ENCODE measurements at regions not wholly inside any gene's neighbourhood (a gene's known extent, or its start where the extent isn't known, plus 50 kb on each side); places are given as distances from the start of the nearest gene placed in this dataset.

DNA sequence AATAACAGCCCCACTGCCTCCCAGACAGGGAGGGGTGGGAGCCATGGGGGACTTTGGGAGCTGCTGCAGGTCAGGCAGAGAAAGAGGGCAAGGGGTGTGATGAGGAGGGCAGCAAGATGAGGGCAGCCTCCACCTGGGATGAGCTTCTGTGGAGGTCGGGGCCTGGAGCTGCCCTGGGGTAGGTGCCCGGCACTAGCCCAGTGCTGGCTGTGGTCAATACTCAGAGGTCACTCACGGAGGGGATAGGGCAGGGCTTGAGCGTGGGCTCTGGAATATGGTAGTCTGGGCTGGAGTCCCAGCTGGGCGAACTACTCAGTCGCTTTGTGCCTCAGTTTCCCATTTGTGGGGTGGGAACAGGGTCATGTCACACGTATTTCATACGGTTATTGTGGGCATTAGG is 169.0 kb downstream of the IRF8 start:
- TF ChIP-seq, protein P1, sequence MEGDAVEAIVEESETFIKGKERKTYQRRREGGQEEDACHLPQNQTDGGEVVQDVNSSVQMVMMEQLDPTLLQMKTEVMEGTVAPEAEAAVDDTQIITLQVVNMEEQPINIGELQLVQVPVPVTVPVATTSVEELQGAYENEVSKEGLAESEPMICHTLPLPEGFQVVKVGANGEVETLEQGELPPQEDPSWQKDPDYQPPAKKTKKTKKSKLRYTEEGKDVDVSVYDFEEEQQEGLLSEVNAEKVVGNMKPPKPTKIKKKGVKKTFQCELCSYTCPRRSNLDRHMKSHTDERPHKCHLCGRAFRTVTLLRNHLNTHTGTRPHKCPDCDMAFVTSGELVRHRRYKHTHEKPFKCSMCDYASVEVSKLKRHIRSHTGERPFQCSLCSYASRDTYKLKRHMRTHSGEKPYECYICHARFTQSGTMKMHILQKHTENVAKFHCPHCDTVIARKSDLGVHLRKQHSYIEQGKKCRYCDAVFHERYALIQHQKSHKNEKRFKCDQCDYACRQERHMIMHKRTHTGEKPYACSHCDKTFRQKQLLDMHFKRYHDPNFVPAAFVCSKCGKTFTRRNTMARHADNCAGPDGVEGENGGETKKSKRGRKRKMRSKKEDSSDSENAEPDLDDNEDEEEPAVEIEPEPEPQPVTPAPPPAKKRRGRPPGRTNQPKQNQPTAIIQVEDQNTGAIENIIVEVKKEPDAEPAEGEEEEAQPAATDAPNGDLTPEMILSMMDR (IDR thresholded peaks at IDR 0.05; ENCODE audit: insufficient read depth, missing control alignments), result no peak
- FAIRE-seq, result no peak
- DNase-seq (ENCODE audit: insufficient read length, low spot score), result no peak

DNA sequence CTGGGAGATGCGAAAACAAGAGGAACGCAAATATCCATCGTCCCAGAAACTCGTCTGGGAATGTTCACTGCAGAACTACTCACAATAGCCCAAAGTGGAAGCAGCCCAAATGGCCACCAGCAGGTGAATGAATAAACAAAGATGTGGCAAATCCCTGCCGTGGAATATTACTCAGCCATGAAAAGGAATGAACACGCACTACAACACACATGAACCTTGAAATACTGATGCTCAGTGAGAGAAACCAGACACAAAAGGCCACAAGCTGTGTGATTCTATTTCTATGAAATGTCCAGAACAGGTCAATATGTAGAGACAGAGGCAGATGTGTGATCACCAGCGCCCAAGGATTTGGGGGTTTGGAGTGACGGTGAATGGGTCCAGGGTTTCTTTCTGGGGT is 169.8 kb downstream of the IRF8 start:
- FAIRE-seq, result no peak
- TF ChIP-seq, protein P1 (IDR thresholded peaks at IDR 0.05; ENCODE audit: insufficient read depth, missing control alignments), result no peak
- DNase-seq (ENCODE audit: insufficient read length, low spot score), result no peak

DNA sequence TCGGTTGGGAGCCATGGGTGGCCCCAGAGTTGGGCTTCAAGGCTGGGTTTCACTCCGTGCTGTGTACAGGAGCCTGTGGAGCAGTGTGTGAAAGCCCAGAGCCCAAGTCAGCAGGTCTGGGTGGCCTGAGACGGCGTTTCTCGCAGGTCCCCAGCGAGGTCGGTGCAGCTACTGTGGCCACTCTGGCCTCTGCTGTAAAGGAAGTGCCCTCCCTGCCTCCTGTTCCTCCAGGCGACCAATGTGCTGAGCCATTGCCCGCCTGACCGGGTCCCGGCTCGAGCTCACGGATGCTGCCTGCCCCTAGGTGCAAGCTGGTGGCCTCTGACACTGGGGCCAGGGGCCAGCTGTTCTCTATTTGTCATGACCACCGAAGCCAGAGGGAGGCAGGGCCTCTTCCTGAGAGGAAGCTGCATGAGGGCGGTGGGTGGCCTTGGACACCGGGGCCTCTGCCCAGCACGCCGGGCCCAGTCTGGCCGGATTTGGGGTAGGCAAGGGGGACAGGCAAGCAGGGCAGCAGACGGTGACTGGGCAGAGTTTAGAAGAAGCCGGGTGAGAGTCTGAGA is 170.9 kb downstream of the IRF8 start:
- TF ChIP-seq, protein P1 (IDR thresholded peaks at IDR 0.05; ENCODE audit: insufficient read depth, missing control alignments), result no peak
- no peak for DNase-seq (ENCODE audit: insufficient read length, low spot score)
- FAIRE-seq, result no peak

DNA sequence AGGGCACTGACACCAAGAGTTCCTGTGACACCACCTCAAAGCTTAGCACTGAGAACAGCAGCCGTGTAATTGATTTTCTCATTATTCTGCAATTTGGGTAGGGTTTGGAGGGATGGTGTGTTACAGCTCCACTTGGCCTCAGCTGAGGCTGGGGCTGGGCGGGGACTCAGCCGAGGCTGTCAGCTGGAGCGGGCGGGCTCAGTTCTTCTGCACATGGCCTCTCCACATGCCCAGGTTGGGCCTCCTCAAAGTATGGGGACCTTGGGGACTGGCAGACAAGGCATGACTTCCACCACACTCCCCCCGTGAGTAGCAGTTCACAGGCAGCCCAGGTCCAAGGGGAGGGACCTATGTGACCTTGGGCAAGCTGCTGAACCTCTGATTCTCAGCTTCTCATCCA is 171.5 kb downstream of the IRF8 start:
- no peak for DNase-seq (ENCODE audit: insufficient read length, low spot score)
- FAIRE-seq, result no peak

DNA sequence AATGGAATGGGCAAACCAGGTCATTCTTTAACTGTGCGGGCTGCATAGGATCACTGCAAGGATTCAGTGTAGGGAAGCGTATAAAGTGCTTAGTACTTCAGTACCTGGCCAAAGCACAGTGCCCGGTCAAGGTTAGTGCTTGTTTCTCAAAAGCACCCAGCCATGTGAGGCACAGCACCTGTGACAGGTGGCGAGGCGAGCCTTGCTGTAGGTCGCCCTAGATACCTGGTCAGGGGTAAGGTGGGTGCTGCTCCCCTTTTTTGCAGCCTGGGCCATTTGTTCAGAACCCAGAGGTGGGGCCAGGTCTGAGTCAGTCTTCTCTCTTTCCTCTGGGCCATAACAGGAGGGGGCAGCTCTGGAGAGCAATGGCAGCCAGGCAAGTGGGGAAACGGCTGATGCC is 172.0 kb downstream of the IRF8 start:
- TF ChIP-seq, protein P1 (IDR thresholded peaks at IDR 0.05; ENCODE audit: insufficient read depth, missing control alignments), result no peak
- FAIRE-seq (no peak), DNase-seq (ENCODE audit: insufficient read length, low spot score) (no peak)

More for the DNA sequence above, 171.5 kb downstream of the IRF8 start:
- TF ChIP-seq, protein P1 (IDR thresholded peaks at IDR 0.05; ENCODE audit: insufficient read depth, missing control alignments), result no peak

DNA sequence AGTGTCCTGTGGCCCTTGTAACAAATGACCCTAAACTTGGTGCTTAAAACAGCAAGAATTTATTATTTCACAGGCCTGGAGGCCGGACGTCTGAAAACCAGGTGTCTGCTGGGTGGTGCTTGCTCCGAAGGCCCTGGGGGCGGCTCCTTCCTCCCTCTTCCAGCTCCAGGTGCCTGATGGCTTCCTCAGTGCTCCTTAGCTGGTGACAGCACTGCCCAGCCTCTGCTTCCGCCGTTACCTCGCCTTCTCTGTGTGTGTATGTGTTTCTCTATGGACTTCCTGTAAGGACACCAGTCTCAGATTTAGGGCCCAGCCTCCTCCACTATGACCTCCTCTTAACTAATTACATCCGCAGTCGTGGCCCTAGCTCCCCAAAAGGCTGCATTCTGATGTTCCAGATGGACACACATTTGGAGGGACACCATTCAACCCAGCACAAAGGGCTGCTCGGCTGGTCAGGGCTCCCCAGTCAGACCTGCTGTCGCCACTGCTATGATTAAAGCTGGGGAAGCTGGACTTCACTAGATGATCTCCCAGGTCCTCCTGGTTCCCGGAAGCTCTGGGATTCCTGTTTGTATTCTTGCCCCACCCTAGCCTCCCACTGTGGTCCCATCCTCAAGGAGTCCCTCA is 172.8 kb downstream of the IRF8 start:
- FAIRE-seq, result no peak
- no peak for DNase-seq (ENCODE audit: insufficient read length, low spot score)
- TF ChIP-seq, protein P1 (IDR thresholded peaks at IDR 0.05; ENCODE audit: insufficient read depth, missing control alignments), result no peak

DNA sequence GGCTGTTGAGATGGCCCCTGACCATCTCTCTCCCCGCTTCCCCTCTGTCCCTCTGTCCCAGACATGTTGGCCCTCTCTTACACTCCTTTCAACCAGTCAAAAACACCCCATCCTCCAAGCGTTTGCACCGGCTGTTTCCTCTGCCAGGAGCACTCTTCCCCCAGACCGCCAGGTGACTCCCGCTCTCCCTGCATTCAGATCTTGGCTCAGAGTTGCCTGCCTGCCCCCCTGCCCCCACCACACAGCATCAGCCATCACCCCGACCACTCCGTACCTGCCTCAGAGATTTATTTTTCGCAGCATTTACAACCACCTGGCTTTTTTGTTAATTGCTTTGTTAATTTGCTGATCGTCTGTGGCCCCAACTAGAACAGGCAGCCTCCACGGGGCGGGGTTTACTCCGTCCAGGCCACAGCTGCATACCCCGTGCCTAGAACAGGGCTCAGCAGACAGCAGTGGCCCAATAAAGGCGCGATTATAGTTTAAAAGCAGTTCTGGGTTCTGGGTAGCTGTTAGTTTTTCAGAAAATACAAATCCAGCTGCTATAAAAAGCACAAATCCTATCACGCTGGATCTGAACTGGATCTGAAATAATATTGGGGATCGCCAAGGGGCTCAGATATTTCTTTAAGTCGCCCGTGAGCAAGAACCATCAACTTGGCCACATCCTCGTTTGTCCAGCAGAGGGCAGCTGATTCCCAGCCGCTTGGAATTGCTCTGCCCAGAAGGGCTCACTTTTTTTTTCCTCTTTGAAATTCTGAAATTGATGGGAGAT is 173.6 kb downstream of the IRF8 start:
- FAIRE-seq, result no peak
- DNase-seq (ENCODE audit: insufficient read length, low spot score), result no peak
- TF ChIP-seq, protein P1 (IDR thresholded peaks at IDR 0.05; ENCODE audit: insufficient read depth, missing control alignments), result peak; percentile 70
